ENCODE measurements at regions not wholly inside any gene's neighbourhood (a gene's known extent, or its start where the extent isn't known, plus 50 kb on each side); places are given as distances from the start of the nearest gene placed in this dataset.
A peak's percentile ranks its signal among the peaks of the same experiment; 100 is the strongest.

DNA sequence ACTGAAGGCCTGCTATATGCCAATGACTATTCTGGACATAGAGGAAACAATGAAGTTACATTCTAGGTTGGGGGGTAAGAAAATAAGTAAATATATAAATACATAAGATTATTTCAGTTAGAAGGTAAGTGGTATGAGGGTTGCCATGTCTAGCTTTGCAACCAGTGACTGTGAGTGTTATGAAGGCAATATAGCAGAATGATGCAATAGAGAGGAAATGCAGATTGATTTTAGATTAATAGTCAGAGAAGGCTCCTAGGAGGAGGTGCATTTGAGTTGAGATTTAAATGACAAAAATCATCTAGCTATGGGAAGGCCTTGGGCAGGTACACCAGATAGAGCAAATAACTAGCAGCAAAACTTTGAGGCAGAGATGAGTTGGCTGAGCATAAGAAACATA is 243.2 kb downstream of the FBXO8 start:
- no peak for DNase-seq (ENCODE audit: low spot score in 2 of 2)
- Histone ChIP-seq H3K9me3 (no peaks in the 10 kb centered on the region), H3K27ac (no peak overlapping the region)

DNA sequence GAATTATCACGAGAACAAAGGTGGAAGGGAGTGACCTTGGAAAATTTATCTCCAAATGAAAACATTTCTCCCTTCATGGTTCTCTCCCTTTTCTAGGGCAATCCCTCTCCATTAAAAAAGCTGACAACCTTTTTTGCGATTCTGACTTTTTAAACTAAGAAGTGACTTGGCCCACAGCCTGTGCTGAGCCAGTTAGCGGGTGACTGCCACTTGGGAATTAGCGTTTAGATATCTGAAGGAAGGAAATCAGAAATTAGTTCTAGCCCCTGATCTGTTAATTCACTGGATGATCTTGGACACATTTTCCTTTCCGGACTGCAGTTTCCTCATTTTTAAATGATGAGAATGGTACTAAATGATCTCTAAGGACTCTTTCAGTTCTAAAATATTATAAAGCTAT is 245.0 kb downstream of the FBXO8 start:
- WGBS = 67% methylated on average over 5 of the region's 5 CpGs
- DNase-seq (ENCODE audit: low spot score in 2 of 2) = no peak
- H3K36me3 ChIP-seq = no peaks in the 10 kb centered on the region
- peaks cover 3% of the 10 kb centered on the region for H3K4me1 ChIP-seq
- no peak overlapping the region for H3K4me3 ChIP-seq
- TF ChIP-seq, protein P1, sequence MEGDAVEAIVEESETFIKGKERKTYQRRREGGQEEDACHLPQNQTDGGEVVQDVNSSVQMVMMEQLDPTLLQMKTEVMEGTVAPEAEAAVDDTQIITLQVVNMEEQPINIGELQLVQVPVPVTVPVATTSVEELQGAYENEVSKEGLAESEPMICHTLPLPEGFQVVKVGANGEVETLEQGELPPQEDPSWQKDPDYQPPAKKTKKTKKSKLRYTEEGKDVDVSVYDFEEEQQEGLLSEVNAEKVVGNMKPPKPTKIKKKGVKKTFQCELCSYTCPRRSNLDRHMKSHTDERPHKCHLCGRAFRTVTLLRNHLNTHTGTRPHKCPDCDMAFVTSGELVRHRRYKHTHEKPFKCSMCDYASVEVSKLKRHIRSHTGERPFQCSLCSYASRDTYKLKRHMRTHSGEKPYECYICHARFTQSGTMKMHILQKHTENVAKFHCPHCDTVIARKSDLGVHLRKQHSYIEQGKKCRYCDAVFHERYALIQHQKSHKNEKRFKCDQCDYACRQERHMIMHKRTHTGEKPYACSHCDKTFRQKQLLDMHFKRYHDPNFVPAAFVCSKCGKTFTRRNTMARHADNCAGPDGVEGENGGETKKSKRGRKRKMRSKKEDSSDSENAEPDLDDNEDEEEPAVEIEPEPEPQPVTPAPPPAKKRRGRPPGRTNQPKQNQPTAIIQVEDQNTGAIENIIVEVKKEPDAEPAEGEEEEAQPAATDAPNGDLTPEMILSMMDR (IDR thresholded peaks at IDR 0.05) = no peak
- TF ChIP-seq POLR2AphosphoS5 (IDR thresholded peaks at IDR 0.05) (no peak), EP300 (IDR thresholded peaks at IDR 0.05) (no peak), POLR2A (IDR thresholded peaks at IDR 0.05) (no peak)
- H3K9me3 ChIP-seq = no peaks in the 10 kb centered on the region
- H3K27me3 ChIP-seq = no peaks in the 10 kb centered on the region
- no peak overlapping the region for H3K27ac ChIP-seq

More for the DNA sequence above, 243.2 kb downstream of the FBXO8 start:
- Histone ChIP-seq H3K36me3 (no peaks in the 10 kb centered on the region), H3K4me1 (peaks cover 3% of the 10 kb centered on the region), H3K27me3 (no peaks in the 10 kb centered on the region), H3K4me3 (no peak overlapping the region)
- TF ChIP-seq EP300 (IDR thresholded peaks at IDR 0.05) (no peak), POLR2AphosphoS5 (IDR thresholded peaks at IDR 0.05) (no peak), POLR2A (IDR thresholded peaks at IDR 0.05) (no peak)
- TF ChIP-seq, protein P1 (IDR thresholded peaks at IDR 0.05) = no peak

DNA sequence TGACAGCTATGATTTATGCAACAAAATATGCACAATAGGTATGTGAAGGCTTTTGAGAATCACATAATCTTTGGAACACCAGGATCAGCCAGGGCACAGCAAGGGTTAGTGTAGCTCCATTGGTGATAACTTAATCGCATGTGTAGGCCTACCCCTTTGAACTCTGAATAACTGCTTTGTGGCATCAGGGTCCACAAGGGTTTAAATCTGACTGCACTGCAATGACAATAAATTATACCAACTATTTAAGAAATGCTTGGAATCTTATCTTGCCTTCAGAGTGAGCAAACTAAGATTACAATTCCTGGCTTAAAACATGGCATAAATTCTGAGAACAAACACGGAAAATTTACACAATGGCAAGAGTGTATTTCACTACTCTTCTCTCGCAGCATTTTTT is 245.8 kb downstream of the FBXO8 start:
- Histone ChIP-seq H3K36me3 (no peaks in the 10 kb centered on the region), H3K4me3 (no peak overlapping the region), H3K27ac (no peak overlapping the region), H3K9me3 (no peaks in the 10 kb centered on the region), H3K27me3 (no peaks in the 10 kb centered on the region), H3K4me1 (peaks cover 3% of the 10 kb centered on the region)
- 37% methylated on average over 3 of the region's 3 CpGs for WGBS
- TF ChIP-seq POLR2AphosphoS5 (IDR thresholded peaks at IDR 0.05) = no peak
- TF ChIP-seq EP300 (IDR thresholded peaks at IDR 0.05) = no peak
- no peak for TF ChIP-seq POLR2A (IDR thresholded peaks at IDR 0.05)
- TF ChIP-seq, protein P1 (IDR thresholded peaks at IDR 0.05) = no peak
- no peak for DNase-seq (ENCODE audit: low spot score in 2 of 2)

DNA sequence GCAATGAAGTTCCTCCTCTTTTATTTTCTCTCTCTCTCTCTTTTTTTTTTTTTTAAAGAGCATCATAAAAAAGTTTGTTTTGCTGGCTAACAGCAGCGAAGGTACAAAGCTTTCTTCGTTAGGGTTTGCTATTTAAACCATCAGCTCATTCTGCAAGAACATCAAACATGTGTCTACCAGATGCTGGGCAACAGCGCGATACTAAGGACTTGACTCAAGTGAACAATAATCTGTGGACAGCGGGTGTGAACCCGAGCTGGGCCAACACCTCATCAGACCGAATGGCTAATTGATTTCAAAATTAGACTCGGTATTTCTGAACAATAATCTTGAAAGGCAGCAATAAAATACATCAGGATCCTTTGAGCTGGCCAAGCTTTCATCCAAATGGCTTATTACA is 246.4 kb downstream of the FBXO8 start:
- Histone ChIP-seq H3K4me3 (no peak overlapping the region), H3K4me1 (peaks cover 3% of the 10 kb centered on the region), H3K27me3 (no peaks in the 10 kb centered on the region), H3K36me3 (no peaks in the 10 kb centered on the region), H3K9me3 (no peaks in the 10 kb centered on the region), H3K27ac (no peak overlapping the region)
- TF ChIP-seq POLR2AphosphoS5 (IDR thresholded peaks at IDR 0.05) (peak in 2 of 3 donors; percentile 25 to 29), POLR2A (IDR thresholded peaks at IDR 0.05) (no peak)
- peak in 1 of 2 donors; percentile 69 for DNase-seq (ENCODE audit: low spot score in 2 of 2)
- 42% methylated on average over 8 of the region's 8 CpGs for WGBS

DNA sequence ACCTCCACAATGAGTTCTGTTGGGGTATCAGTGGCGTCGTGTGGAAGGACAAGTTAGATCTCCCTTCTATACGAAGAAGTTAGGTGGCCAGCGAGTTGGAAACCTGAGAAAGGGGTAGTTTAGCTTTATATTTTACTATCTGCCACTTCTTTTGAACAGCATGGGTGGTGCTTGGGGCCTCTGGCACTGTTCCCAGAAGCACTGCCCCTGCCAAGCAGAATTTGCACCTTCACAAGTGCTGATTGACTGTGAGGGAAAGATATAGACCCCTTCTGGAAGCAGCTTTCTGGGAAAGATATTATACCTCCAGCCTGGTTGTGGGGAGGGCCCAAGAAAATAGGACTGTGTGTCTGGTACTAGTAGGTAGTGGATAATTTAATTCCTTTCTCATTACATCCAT is 246.9 kb downstream of the FBXO8 start:
- H3K4me3 ChIP-seq = no peak overlapping the region

More for the DNA sequence above, 246.9 kb downstream of the FBXO8 start:
- Histone ChIP-seq H3K27ac (peak overlapping the region; percentile 40), H3K36me3 (no peaks in the 10 kb centered on the region), H3K27me3 (no peaks in the 10 kb centered on the region), H3K9me3 (no peaks in the 10 kb centered on the region), H3K4me1 (peaks cover 3% of the 10 kb centered on the region)
- TF ChIP-seq POLR2A (IDR thresholded peaks at IDR 0.05) (no peak), EP300 (IDR thresholded peaks at IDR 0.05) (no peak), POLR2AphosphoS5 (IDR thresholded peaks at IDR 0.05) (no peak)
- TF ChIP-seq, protein P1 (IDR thresholded peaks at IDR 0.05) = no peak
- no peak for DNase-seq (ENCODE audit: low spot score in 2 of 2)
- 85% methylated on average over 4 of the region's 4 CpGs for WGBS
